PC-9 (cell line): ENCODE measurements at regions not wholly inside any gene's neighbourhood (a gene's known extent, or its start where the extent isn't known, plus 50 kb on each side); places are given as distances from the start of the nearest gene placed in this dataset.

Source experiments
- BruUV-seq: library from RNA; stranded (reverse); fragments of 400-500 nt; replicated peaks from 2 replicates; lab custom pipeline; 2021; lab: Mats Ljungman, UMichigan
- CTCF ChIA-PET: fragments of 300-600 bp; sonication (Branson Sonifier 250); formaldehyde crosslinking; loops from one replicate; lab custom pipeline; 2022; ENCODE audit warnings: antibody characterized with exemption; lab: Charles Lee
- POLR2A ChIA-PET: fragments of 300-600 bp; sonication (Branson Sonifier 250); formaldehyde crosslinking; loops from one replicate; lab custom pipeline; 2022; ENCODE audit warnings: antibody characterized with exemption; ENCODE audit not compliant: unreplicated experiment; lab: Charles Lee
- DNase-seq, 2 experiments: peaks; one replicate each; pipeline versions ENCODE4 v3.0.0 to v3.0.0-alpha.2; 2015 to 2022; ENCODE audit warnings: mixed read lengths in 1 of 2
- H2AFZ ChIP-seq: fragments of 200-600 bp; sonication (generic); 2 replicates; pipeline ENCODE4 v1.8.1; 2017; ENCODE audit warnings: antibody characterized with exemption
- H3F3A ChIP-seq: fragments of 200-600 bp; sonication (generic); 2 replicates; pipeline ENCODE4 v1.8.1; 2017; ENCODE audit warnings: antibody characterized with exemption, mild to moderate bottlenecking, low read depth; ENCODE audit not compliant: insufficient read depth
- H3K27ac ChIP-seq: fragments of 200-600 bp; sonication (generic); 2 replicates; pipeline ENCODE4 v1.6.1; 2016; ENCODE audit warnings: mixed run types
- H3K27me3 ChIP-seq: fragments of 200-600 bp; sonication (generic); 2 replicates; pipeline ENCODE4 v1.6.1; 2016; ENCODE audit warnings: low read depth, mixed run types; ENCODE audit not compliant: insufficient read depth
- H3K36me3 ChIP-seq: fragments of 200-600 bp; sonication (generic); 2 replicates; pipeline ENCODE4 v1.6.1; 2016; ENCODE audit warnings: low read depth, mixed run types
- H3K4me1 ChIP-seq: fragments of 200-600 bp; sonication (generic); replicated peaks from 2 replicates; pipeline ENCODE4 v1.6.1; 2016; ENCODE audit warnings: mixed run types; ENCODE audit not compliant: insufficient read depth
- H3K4me2 ChIP-seq: fragments of 200-600 bp; sonication (generic); 2 replicates; pipeline ENCODE4 v1.6.1; 2017; ENCODE audit warnings: mixed run types
- H3K4me3 ChIP-seq: fragments of 200-600 bp; sonication (generic); 2 replicates; pipeline ENCODE4 v1.6.1; 2016; ENCODE audit warnings: mixed run types
- H3K79me2 ChIP-seq: fragments of 200-600 bp; sonication (generic); 2 replicates; pipeline ENCODE4 v1.6.1; 2017; ENCODE audit warnings: low read depth, mixed run types
- H3K9me2 ChIP-seq: fragments of 200-600 bp; sonication (generic); 2 replicates; pipeline ENCODE4 v1.8.1; 2017; ENCODE audit warnings: mild to moderate bottlenecking; ENCODE audit not compliant: insufficient read depth
- H3K9me3 ChIP-seq: fragments of 200-600 bp; sonication (generic); 2 replicates; pipeline ENCODE4 v1.8.1; 2016; ENCODE audit warnings: low read depth; ENCODE audit not compliant: insufficient read depth
- H4K20me1 ChIP-seq: fragments of 200-600 bp; sonication (generic); 2 replicates; pipeline ENCODE4 v1.8.1; 2017; ENCODE audit not compliant: insufficient read depth
- CTCF ChIP-seq: fragments of 200-600 bp; sonication (generic); conservative IDR thresholded peaks from 2 replicates; pipeline ENCODE4 v1.6.1; 2017; ENCODE audit warnings: mixed run types, antibody characterized with exemption, mild to moderate bottlenecking, moderate library complexity
- EZH2 ChIP-seq: fragments of 200-600 bp; sonication (generic); IDR thresholded peaks from 2 replicates; pipeline ENCODE4 v1.8.0; 2017; ENCODE audit warnings: antibody characterized with exemption, low read depth
- intact Hi-C: fragments of 100-400 bp; cut with micrococcal nuclease; formaldehyde crosslinking; loops from one replicate; pipeline ENCODE4 v1.10.0; 2022; ENCODE audit not compliant: unreplicated experiment

GRCh38 chr16:6281274-6281673 is 1051.4 kb upstream of the RBFOX1 start:
- Histone ChIP-seq H3K36me3 (no peaks in the 10 kb centered on the region), H3K27ac (no peak overlapping the region), H3K4me2 (no peak overlapping the region), H3K4me3 (no peak overlapping the region), H3K4me1 (no peaks in the 10 kb centered on the region), H3K27me3 (peaks cover 61% of the 10 kb centered on the region), H3K9me2 (no peaks in the 10 kb centered on the region), H3F3A (no peaks in the 10 kb centered on the region), H3K9me3 (no peaks in the 10 kb centered on the region), H3K79me2 (no peaks in the 10 kb centered on the region), H4K20me1 (no peaks in the 10 kb centered on the region), H2AFZ (no peak overlapping the region)
- no TSS peak for BruUV-seq
- no peak for DNase-seq
- POLR2A ChIA-PET = no interaction called here
- CTCF ChIA-PET = no interaction called here
- TF ChIP-seq CTCF = no peak
- no peak for TF ChIP-seq EZH2
- intact Hi-C loops = no loop called here

GRCh38 chr16:6280055-6280454 is 1052.6 kb upstream of the RBFOX1 start:
- no TSS peak for BruUV-seq
- DNase-seq = no peak
- intact Hi-C loops = no loop called here
- no peak overlapping the region for H3K4me2 ChIP-seq
- no peak overlapping the region for H3K27ac ChIP-seq
- no peaks in the 10 kb centered on the region for H3K4me1 ChIP-seq
- no peak for TF ChIP-seq EZH2
- no peak for TF ChIP-seq CTCF
- H2AFZ ChIP-seq = no peak overlapping the region
- H3K27me3 ChIP-seq = peaks cover 64% of the 10 kb centered on the region
- no peaks in the 10 kb centered on the region for H4K20me1 ChIP-seq
- POLR2A ChIA-PET = no interaction called here
- no peak overlapping the region for H3K4me3 ChIP-seq
- no peaks in the 10 kb centered on the region for H3K9me3 ChIP-seq
- CTCF ChIA-PET = no interaction called here
- H3K9me2 ChIP-seq = no peaks in the 10 kb centered on the region
- no peaks in the 10 kb centered on the region for H3F3A ChIP-seq
- H3K36me3 ChIP-seq = no peaks in the 10 kb centered on the region
- H3K79me2 ChIP-seq = no peaks in the 10 kb centered on the region

GRCh38 chr16:6279286-6279685 is 1053.4 kb upstream of the RBFOX1 start:
- Histone ChIP-seq H3K4me2 (no peak overlapping the region), H2AFZ (no peak overlapping the region), H3K79me2 (no peaks in the 10 kb centered on the region), H3K9me2 (no peaks in the 10 kb centered on the region), H3K9me3 (no peaks in the 10 kb centered on the region), H3K4me1 (no peaks in the 10 kb centered on the region), H4K20me1 (no peaks in the 10 kb centered on the region), H3K4me3 (no peak overlapping the region), H3F3A (no peaks in the 10 kb centered on the region), H3K27ac (no peak overlapping the region), H3K36me3 (no peaks in the 10 kb centered on the region), H3K27me3 (peaks cover 58% of the 10 kb centered on the region)
- intact Hi-C loops = no loop called here
- POLR2A ChIA-PET = no interaction called here
- no peak for DNase-seq
- TF ChIP-seq EZH2 (no peak), CTCF (no peak)
- no TSS peak for BruUV-seq
- CTCF ChIA-PET = no interaction called here
